Nephron (organoid): ENCODE measurements at regions not wholly inside any gene's neighbourhood (a gene's known extent, or its start where the extent isn't known, plus 50 kb on each side); places are given as distances from the start of the nearest gene placed in this dataset.
"Not testable (repeated sequence)": the region's sequence is repeated elsewhere in the genome, so short reads cannot be mapped to it uniquely, and the experiment has no call there.

Source experiments
- H3K27ac Mint-ChIP-seq, 3 experiments: 2 replicates each; pipeline ENCODE4 v1.8.0; 2020; ENCODE audit warnings: mixed read lengths in 3 of 3, mild to moderate bottlenecking in 2 of 3, moderate library complexity in 1 of 3
- H3K27me3 Mint-ChIP-seq: 2 replicates; pipeline ENCODE4 v1.8.0; 2021; ENCODE audit warnings: low read depth, mild to moderate bottlenecking, moderate library complexity, mixed read lengths
- H3K36me3 Mint-ChIP-seq: 2 replicates; pipeline ENCODE4 v1.8.0; 2020; ENCODE audit warnings: low read depth, mixed read lengths
- H3K4me1 Mint-ChIP-seq: 2 replicates; pipeline ENCODE4 v1.8.0; 2020; ENCODE audit warnings: mixed read lengths
- H3K4me3 Mint-ChIP-seq, 3 experiments: 2 replicates each; pipeline ENCODE4 v1.8.0; 2020; ENCODE audit warnings: mild to moderate bottlenecking in 3 of 3, mixed read lengths in 3 of 3, moderate library complexity in 2 of 3
- H3K9me3 Mint-ChIP-seq: 2 replicates; pipeline ENCODE4 v1.8.0; 2020; ENCODE audit warnings: mixed read lengths
- CTCF ChIP-seq, 3 experiments: fragments of 200-600 bp; sonication (generic); IDR thresholded peaks; one replicate each; pipeline ENCODE4 v1.5.0; 2021; ENCODE audit warnings: antibody characterized with exemption in 3 of 3; ENCODE audit not compliant: unreplicated experiment in 3 of 3

GRCh38 chr10:35963685-35964084, 321.6 kb upstream of the FZD8 start:
- Mint-ChIP-seq H3K36me3 (peaks cover 8% of the 10 kb centered on the region), H3K4me3 (no peak overlapping the region), H3K27me3 (peaks cover 4% of the 10 kb centered on the region), H3K27ac (no peak overlapping the region), H3K9me3 (peaks cover 19% of the 10 kb centered on the region), H3K4me1 (peaks cover 21% of the 10 kb centered on the region)
- TF ChIP-seq CTCF (IDR thresholded peaks at IDR 0.05; ENCODE audit: unreplicated experiment in 3 of 3) = no peak

GRCh38 chr10:35961501-35961900, 319.4 kb upstream of the FZD8 start:
- peaks cover 8% of the 10 kb centered on the region for H3K36me3 Mint-ChIP-seq
- H3K9me3 Mint-ChIP-seq = peaks cover 15% of the 10 kb centered on the region
- H3K4me3 Mint-ChIP-seq = no peak overlapping the region
- no peak overlapping the region for H3K27ac Mint-ChIP-seq
- TF ChIP-seq CTCF (IDR thresholded peaks at IDR 0.05; ENCODE audit: unreplicated experiment in 3 of 3) = no peak
- peaks cover 28% of the 10 kb centered on the region for H3K4me1 Mint-ChIP-seq
- peaks cover 4% of the 10 kb centered on the region for H3K27me3 Mint-ChIP-seq

DNA sequence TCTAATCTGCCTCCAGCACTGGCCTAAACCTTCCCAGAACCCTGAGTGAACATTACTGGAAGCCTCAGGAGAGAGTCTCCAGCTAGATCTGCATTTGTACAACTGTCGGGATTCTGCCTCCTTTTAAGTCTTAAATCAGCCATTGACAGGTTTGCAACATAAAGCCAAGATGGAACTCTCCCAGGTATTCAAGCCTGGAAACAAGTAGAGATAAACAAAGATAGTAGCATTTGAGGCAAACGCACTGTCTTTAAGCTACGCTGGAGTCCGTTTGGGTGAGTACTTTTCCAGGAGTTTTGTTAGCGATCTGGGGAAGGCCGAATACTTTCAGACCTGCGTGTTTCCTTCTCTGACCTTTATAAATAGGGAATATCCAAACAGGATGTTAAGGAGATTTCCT, 317.2 kb upstream of the FZD8 start:
- Mint-ChIP-seq H3K4me1 (peaks cover 28% of the 10 kb centered on the region), H3K36me3 (no peaks in the 10 kb centered on the region), H3K9me3 (peaks cover 3% of the 10 kb centered on the region), H3K27me3 (peaks cover 4% of the 10 kb centered on the region), H3K4me3 (no peak overlapping the region), H3K27ac (peak overlapping the region; percentile 33 to 93 (median 44))
- no peak for TF ChIP-seq CTCF (IDR thresholded peaks at IDR 0.05; ENCODE audit: unreplicated experiment in 3 of 3)

DNA sequence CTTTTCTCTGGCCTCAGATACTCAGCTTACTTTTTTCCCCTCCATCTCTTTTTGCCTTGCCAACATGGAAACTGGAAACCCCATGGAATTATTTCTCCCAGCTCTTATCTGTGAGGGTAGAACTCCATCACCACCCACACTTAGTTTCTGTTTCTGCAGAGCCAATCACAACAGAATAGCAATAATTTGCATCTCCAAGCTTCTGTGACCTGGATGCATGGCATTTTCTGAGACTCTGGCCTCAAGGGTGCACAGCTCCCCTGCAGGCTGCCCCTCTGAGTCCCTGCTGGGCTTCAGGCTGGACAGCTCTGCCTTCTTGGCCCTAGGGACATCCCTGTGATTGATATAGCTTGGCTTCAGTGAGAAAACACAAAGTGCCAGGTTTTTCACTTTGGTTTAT, 316.5 kb upstream of the FZD8 start:
- H3K4me1 Mint-ChIP-seq = peaks cover 28% of the 10 kb centered on the region
- H3K27ac Mint-ChIP-seq = peak overlapping the region; percentile 76 to 93 (median 79)
- H3K27me3 Mint-ChIP-seq, H3K9me3 Mint-ChIP-seq, H3K4me3 Mint-ChIP-seq, H3K36me3 Mint-ChIP-seq: not testable (repeated sequence)

DNA sequence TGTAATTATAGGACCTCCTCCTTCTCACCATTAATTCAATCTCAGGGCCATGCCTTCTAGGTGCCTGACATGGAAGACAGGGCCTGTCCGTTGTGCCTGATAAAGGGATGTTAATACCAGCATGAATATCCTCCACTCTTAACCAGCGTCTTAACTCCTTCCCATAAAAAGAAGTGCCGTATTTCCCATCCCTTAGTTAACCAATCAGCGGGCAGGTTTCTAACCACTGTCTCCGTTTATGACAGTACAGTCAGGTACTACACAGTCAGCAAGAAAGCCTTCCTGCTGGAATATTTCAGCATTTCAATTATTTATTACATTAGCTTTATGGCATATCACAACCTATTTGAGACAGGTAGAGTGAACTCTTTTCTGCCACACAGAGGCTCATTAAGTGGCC, 308.6 kb upstream of the FZD8 start:
- Mint-ChIP-seq H3K27me3 (peaks cover 8% of the 10 kb centered on the region), H3K9me3 (no peaks in the 10 kb centered on the region), H3K27ac (no peak overlapping the region)

GRCh38 chr10:35950226-35950625, 308.1 kb upstream of the FZD8 start:
- peaks cover 8% of the 10 kb centered on the region for H3K27me3 Mint-ChIP-seq
- no peak overlapping the region for H3K27ac Mint-ChIP-seq
- no peak for TF ChIP-seq CTCF (IDR thresholded peaks at IDR 0.05; ENCODE audit: unreplicated experiment in 3 of 3)
- no peak overlapping the region for H3K4me3 Mint-ChIP-seq
- peaks cover 26% of the 10 kb centered on the region for H3K4me1 Mint-ChIP-seq
- no peaks in the 10 kb centered on the region for H3K36me3 Mint-ChIP-seq
- H3K9me3 Mint-ChIP-seq = no peaks in the 10 kb centered on the region

More for the DNA sequence above, 308.6 kb upstream of the FZD8 start:
- no peak for TF ChIP-seq CTCF (IDR thresholded peaks at IDR 0.05; ENCODE audit: unreplicated experiment in 3 of 3)
- Mint-ChIP-seq H3K4me3 (no peak overlapping the region), H3K36me3 (no peaks in the 10 kb centered on the region), H3K4me1 (peaks cover 22% of the 10 kb centered on the region)
